ENCODE measurements at regions not wholly inside any gene's neighbourhood (a gene's known extent, or its start where the extent isn't known, plus 50 kb on each side); places are given as distances from the start of the nearest gene placed in this dataset.

DNA sequence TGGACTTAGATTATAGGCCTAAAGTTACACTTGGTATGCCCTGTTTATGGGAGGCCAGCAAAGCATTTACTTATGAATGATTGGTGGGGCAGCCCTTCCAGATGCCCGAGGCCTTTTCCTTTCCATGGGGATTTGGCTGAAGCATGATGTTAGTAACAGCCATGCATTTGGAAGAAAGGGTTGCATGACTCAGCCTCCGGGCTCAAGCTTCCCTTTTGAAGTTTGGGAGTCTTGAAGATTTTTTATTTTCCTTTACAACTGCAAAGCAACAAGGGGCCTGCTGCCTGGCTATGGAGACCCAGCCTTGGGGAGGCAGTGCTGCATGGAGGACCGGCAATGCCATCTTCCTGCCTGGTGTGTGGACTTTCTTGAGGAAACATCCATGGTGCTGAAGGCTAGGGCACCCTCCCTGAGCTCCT lies 244.7 kb downstream of the ICE1 start:
- DNase-seq: no peak

DNA sequence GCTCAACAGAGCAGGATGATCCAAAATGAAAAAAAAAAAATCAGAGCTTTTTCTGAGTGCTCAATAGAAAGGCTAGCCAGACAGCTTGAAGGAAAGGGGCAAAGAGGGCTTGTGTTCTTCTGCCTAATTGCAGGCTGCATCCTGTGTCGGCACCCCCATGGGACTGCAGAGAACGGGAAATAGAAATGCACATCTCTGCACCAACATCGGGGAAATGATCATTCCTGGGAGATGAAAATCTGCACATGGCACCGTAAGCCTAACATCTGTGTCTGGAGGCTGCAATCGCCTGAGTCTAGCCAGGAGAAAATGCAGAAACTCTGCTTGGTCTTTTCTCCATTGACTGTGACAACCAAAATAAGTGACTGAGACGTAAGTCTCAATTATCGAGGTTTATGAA lies 243.9 kb downstream of the ICE1 start:
- DNase-seq: no peak

DNA sequence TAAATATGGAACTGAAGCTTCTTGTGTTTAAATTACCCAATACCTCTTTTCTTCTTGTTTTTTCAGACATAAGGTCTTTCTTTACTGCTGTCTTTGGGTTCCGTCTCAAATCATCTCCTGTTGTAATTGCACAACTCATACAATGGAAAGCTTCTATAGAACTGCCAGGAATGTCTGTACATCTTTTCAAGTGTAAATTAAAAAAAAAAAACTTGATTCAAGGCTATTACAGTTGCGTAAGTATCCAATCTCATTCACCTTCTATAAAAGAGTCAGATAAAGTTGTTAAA lies 243.5 kb downstream of the ICE1 start:
- no peak for DNase-seq

DNA sequence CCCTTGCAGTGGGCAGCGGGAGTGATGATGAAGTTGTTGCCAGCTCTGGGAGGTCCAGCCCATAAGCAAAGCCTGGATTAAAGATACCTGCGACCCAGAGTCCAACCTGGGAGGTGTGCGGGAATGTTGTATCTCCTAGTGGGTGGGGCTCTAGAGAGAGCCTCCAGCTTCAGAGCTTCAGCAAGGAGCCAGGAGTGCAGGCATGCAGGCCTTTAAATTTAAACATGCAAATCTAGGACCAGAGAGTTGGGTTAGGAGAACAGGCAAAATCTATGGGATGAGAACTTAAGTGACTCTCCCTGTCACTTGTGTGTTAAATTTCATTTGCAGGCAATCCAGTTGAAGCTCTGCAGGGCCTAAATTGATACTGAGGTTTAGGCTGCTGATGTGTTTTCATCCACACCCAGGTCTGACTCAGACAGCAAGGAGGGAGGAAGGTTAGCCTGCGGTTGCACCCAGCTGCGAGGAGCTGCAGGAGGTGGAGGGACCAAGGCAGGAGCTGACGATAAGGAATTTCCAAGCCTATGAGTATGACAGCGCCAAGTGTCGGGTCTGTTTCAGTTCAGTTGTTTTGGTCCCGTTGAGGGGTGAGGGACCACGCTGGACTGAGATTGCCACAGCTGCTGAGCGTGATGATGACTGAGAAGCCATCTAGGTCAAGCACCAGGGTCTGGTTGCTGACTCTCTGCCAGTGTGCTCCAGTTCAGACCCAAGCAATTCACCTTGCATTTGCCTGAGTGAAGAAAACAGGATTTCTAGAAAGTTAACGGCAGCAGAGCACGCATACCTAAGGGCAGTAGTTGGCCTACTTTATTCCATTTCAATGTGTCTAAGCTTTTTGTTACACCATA lies 243.0 kb downstream of the ICE1 start:
- DNase-seq: no peak

DNA sequence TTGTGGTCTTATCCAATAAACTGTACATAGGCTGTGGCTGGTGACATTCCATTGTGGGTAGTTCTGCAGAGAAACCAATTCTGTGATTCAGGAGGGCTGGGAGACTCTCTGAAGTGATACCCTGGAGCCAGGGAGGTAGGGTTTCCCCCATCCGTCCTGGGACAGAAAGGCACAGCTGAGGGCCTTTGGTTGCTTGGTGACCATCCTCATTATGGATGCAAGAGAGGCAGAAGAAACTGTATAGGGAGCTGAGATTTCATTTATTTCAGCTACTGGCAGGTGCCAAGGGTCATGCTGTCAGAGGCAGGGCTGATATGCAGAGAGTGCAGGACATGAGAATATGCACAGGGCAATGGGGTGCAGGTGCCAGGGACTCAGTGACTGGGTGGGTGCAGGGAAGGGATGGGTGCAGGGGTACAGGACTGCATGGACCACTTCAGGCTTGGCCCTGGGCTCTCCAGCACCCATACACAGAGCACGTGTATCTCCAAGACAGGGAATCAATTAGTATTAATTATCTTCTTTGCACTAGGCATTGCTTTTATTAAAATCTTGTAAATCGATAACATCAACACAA lies 236.5 kb downstream of the ICE1 start:
- DNase-seq: no peak

DNA sequence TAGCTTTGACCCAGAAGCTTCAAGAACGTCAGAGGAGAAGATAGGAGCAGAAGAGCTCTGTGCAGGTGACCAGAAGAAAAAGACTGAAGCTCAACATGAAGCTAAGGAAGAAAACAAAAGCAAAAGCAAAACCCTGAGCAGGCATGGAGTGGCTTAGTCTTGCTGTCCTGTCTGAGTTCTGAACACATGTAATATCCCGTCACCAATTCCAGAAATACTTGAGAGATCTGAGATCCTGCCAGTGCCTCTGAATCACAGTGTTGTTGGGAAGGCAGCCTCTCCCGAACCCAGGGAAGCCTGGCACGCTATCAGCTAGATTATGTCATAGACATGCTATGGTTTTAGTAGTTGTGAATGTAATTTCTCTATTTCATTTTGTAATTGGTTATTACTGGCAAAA lies 235.7 kb downstream of the ICE1 start:
- DNase-seq: peak; percentile 11

DNA sequence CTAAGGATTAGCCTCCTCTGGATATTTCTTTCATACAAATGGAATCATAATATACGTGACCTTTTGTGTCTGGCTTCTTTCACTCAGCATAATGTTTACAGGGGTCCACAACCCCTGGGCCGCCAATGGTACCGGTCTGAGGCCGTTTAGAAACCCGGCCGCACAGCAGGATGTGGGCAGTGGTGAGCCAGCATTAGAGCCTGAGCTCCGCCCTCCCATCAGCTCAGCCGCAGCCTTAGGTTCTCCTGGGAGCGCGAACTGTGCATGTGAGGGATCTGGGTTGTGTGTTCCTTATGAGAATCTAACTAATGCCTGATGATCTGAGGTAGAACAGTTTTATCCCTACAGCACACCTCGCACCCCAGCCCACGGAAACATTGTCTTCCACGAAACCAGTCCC lies 229.7 kb downstream of the ICE1 start:
- DNase-seq: no peak

DNA sequence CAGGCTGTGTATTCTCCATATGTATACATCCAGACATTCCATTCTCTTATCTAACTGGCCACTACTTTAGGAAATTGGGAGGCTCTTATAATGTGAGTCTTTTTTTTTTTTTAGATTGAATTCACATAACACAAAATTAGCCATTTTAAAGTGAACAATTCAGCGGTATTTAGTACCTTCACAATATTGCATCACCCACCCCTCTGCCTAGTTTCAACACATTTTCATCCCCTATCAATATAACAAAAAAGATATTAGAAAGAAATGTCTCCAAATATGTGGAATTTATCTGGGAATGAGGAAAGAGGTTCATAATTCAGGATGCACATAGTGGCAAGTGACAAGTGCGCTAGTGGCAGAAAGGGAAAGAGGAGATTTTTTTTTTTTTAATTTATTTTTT lies 228.5 kb downstream of the ICE1 start:
- DNase-seq: no peak

DNA sequence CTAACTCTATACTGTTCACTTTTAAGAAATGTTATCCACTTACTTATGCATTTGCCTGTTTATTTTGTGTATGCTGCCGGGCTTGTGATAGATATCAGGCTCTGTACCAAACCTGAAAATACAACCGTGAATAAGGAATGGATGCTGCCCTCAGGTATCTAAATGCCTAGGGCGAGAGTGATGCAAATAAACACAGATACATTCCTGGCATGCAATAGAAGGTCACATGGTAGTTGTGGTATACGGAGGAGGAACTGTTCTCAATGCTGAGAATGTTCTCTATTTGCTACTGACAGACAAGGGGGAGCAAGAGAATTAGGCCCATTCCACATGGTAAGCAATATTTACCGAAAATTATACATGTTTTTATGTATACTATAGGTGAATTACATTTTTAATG lies 227.8 kb downstream of the ICE1 start:
- DNase-seq: no peak

DNA sequence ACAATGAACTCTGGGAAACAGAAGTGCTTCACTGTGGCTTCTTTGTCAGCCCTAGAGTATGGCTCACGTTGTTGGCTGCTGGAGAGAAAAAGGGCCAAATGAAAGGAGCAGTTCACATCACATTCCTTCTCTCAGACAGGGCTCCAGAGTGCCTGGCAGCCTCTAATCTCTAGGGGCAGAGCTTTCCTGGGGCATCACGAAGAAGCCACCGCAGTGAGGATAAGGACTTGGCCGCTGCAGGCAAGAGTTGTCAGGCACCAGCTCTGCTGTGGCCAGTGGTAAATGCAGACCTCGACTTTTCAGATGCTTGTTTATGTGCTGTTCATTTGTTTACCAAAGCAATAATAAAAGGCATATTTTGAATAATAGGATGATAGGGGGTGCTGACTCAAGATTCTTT lies 227.2 kb downstream of the ICE1 start:
- DNase-seq: no peak

DNA sequence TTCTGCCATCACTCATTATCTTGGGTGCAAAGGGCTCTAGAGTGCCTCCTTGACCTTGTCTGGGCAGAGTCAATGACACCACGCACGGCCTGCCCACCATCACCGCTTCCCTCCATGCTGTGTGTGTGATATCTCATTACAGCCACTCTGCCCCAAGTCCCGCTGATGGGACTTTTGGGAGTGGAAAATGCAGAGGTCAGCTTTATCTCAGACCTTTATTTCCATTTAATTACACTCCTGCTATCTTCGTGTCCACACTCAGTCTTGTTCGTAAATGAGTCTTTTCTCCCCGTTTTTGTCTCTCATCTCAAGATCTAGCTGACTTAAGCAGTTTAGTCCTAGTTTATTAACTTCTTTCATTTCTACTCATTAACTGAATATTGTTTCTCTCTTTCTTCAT lies 226.2 kb downstream of the ICE1 start:
- DNase-seq: no peak

DNA sequence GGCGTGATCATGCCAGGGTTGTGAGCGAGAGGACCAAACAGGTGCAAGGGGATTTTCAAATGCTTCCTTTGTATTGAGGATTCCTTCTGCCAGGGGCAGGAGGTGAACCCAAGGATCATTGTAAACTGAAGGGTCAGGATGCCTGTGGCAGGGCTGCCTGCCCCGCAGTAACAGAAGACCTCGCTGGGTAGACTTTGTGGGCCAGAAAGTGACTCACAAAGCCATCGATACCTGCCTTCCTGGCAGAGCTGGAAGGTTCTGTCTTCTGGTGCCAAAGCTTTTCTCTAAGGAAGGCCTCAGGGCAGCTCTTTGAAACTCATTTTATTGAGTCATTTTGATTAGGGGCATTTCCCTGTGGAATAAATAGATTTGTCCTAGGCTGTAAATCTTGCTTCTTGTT lies 223.4 kb downstream of the ICE1 start:
- DNase-seq: no peak

DNA sequence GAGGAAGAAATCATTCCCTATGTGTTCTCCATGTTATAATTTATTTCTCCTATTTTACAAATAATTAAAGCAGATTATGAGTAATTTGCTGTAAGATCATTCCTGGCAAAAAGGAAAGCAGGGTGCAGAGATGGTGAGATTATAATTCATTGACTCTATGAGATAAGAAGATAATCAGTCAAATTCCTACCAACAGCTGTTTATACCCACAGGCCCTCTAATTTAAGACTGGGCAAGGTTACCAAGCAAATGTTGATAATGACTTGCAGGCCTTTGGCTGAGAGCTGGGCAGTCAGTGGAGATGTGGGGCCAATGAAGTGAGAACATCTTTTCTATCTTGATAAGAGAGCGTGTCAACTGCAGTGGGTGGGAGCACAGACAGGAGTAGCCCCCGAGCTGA lies 222.7 kb downstream of the ICE1 start:
- no peak for DNase-seq

DNA sequence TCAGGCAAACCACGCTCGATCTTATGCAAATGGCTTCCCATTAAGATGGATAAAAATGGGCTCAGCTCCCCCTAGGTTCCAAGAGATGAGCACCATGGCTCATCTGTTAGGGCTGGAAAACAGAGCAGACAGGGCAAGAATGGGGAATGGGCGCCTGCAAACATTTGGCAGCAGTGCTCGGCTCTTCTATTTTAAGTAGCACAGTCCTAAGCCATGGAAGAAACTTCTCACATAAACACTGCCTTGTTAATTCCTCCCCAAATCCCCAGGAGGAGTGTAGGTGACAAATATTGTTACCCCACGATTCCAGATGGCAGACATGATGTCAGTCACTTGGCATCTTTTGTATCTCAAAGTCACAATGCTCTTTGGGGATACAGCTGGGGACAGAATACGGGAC lies 221.8 kb downstream of the ICE1 start:
- DNase-seq: no peak

DNA sequence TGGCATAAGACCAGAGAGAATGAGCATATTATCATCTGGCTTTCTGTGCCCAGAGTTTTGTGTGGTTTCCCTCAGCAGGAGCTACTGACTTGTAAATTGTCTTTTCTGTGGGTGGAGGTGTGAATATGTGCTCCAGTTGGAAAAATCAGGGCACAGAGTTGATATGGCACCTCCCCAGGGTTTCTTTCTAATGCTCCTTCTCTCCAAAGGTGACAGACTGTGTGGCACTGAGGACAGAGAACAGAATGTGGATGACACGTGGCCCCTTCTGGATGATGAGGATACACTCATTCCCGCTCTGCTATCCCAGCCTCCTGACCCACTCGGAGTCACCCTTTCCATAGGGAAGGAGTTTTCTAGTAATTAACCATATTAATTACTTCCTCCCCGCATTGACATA lies 221.0 kb downstream of the ICE1 start:
- no peak for DNase-seq

DNA sequence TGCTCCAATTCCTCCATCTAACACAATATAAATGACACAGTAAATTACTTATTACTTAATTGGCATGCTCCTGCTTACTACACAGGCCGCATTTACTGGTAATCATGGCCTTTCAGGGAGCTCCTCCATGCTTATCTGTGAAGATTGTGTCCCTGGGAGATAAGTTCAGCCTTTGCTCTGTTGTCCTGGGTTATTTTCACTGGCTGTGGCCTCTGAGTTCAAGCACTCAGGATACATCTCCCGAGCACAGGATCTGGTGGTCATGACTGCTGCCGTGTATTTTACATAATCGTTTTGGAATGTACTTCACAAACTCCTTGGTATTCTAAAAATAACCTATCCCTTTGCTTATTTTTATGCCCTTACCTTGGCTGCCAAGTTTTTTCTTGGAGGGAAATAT lies 215.7 kb downstream of the ICE1 start:
- DNase-seq: no peak

DNA sequence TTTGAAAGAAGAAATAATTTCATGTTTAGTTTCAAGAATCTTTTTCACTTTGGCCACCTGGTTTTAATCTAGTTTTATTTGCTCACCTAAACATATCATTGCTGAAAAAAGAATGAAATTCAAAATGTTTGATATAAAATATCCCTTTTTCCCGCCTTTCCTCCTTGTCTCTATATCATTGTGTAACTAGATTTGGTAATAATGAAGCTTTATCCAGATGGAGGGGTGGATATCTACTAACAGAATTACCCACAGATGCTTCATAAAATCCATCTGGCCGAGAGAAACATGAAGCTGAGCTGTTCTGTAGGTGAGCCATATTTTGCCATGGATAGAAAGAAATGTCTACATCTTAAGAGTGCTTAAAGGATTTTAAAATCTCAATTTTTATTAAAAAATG lies 214.7 kb downstream of the ICE1 start:
- DNase-seq: no peak

DNA sequence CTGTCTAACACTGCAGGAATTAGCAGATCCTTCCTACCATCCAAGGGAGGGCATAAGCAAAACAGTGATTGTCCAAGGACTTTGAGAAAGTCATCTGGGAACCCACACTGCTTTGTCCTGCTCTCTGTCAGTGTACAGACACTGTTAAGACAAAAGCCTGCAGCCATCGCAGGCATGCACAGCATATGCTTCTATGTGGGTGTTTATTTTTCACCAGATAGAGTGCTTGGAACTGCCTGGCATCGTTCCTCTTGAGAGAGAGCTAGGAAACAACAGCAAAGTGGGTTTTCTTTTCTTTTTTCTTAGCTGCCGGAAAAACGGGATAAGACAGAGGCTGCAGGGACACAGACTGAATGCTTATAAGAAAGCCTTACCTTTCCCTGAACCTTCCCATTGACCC lies 212.3 kb downstream of the ICE1 start:
- no peak for DNase-seq

DNA sequence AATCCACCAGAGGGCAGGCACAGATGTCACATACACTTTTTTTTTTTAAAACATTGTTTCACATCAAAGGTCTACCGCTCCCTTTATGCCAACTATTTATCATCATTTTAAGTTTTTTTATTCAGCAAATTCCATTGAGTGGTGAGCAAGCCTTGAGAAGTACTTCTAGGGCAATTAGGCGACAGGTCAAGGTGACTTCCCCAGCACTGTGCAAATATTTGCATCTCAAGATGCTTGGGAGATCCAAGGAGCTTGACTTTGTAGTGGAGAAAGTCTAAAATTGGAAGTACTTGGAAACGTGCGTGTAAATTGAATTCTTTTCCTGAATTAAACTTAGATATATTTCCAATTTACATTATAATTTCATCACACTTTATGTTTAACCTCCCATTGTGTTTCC lies 211.1 kb downstream of the ICE1 start:
- DNase-seq: no peak

DNA sequence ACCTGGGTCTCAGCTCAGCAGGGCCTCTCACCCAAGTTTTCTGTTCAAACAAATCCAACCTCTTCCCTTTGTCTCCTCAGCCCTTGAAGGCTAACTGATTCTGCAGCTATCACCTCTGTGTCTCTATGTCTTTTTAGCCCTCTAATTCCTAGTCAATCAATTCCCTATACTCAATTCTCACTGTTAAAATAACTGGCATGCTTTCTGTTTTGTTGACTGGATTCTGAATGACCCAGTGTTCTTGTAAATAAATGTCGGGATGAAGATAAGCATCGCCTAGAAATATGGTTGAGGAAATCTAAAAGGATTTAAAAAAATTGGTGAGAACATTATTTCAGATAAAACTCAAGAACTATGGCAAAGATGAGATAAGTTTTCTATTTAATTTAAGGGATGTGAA lies 210.2 kb downstream of the ICE1 start:
- DNase-seq: no peak

DNA sequence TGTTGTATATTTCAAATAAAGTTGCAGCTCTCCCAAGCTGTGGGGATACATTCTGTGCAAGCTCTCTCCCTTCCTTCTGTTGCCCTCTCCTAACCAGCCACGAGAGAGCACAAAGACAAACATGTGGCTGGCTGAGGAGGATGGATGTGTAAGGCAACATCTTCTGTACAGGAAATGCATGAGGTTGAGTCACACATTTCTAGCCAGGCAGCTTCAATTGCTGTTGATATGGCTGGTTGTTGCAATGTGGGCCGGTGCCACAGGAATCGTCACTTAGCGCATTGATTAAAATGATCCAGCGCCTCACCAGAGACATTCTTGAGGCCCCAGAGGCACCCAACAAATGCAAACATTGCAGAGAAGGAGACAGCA lies 207.1 kb downstream of the ICE1 start:
- DNase-seq: no peak

DNA sequence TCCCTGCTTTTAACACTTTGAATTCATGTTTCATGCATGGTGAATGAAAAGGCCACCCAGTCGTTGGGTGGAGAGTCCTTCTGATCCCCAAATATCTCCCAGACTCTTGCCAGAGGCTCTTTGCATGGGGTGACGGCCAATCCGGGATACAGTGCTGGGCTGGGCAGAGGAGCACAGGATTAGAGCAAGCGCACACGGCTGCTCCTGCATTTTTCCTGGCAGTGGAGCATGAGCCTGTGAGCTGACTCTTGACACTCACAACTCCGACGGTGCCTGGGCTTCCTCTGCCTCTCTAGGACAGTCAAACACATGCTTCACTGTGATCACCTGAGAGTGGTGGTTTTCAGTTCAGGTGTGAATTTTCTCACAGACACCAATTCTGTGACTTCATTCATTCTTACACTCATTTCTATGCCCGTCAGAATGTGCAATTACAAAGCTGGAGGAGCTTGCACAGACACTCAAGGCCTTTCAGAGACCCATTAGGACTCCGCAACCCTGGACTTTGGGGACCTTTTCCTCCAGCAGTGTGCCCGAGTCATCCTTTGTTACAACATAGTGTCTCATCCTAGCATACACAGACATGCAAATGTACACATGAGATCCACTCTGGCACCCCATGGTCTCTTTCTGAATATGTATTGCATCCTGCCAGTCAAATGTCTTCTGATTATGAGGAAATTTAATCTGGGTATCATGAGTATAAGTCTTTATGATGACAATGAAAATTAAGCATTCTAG lies 206.6 kb downstream of the ICE1 start:
- no peak for DNase-seq

DNA sequence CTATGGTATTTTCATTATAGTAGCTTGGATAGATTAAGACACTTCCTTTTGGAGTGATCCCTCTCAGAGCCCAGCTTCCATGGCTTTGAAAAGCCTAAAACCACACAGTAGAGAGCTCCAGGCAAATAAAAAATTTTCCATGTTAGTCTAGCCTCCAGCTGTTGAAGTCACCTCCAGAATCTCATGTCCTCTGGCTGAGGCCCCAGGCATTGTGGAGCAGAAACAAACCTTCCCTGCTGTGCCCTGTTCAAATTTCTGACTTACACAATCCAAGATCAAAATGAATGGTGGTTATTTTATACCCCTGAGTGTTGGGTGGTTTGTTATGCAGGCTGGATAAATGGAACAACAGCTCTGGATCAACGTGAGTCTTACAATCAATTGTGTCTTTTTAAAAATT lies 203.9 kb downstream of the ICE1 start:
- DNase-seq: no peak

DNA sequence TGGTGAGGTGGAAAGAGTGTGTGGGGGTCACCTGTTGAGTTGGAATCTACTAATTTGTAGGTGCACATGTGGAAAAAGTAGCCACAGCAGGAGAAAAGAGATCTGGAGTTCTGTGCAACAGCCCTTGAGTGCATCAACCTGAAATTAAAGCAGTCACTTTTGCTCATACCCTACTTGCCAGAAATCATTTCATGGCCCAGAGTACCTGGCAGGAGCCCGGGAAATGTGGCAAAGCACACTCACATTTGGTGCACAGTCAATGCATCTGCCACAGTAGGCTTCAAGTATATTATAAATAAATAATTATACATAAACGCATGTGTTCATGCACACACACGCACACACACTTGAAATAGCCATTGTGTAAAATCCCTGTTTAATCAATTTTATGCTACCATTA lies 203.0 kb downstream of the ICE1 start:
- no peak for DNase-seq
